Vagina (tissue), 2 donors: ENCODE measurements at regions not wholly inside any gene's neighbourhood (a gene's known extent, or its start where the extent isn't known, plus 50 kb on each side); places are given as distances from the start of the nearest gene placed in this dataset.

Source experiments
- POLR2A ChIP-seq, 2 donors: fragments of 450-650 bp; IDR thresholded peaks; one replicate each; pipeline ENCODE4 v1.6.1; 2017; ENCODE audit warnings: antibody characterized with exemption in 2 of 2, mild to moderate bottlenecking in 2 of 2, moderate library complexity in 2 of 2
- POLR2AphosphoS5 ChIP-seq, 2 donors: sonication (generic); formaldehyde crosslinking; IDR thresholded peaks; one replicate each; pipeline ENCODE4 v1.9.0; 2017; ENCODE audit warnings: antibody characterized with exemption in 2 of 2, mild to moderate bottlenecking in 2 of 2, low read depth in 1 of 2; ENCODE audit not compliant: insufficient read depth in 1 of 2
- TF ChIP-seq, protein P1 (sequence below), 3 experiments: fragments of 450-650 bp in 2 of 3; fragments of 200-600 bp in 1 of 3; sonication (generic) in 1 of 3; IDR thresholded peaks; one replicate each; pipeline ENCODE4 v1.5.1; 2017 to 2019; ENCODE audit warnings: antibody characterized with exemption in 3 of 3, mild to moderate bottlenecking in 2 of 3, moderate library complexity in 2 of 3

DNA sequence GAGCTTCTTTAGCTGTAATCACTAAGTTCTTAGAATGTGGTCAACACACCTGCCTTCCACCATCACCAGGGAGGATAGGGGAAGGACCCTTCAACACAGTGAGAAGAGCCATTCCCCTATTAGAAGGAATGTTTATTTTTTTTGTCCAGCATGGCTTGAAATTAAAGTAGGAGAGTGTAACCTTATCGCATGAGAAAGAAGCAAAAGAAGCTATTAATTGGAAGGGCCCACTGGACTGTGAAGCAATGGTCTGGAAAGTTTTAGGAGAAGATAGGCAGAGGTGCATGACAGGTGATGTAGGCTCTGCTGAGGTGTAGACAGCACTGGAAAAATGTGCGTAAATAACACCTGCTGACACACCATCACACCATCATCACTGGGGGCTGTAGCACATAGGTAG lies 1526.0 kb downstream of the MAT2B start:
- TF ChIP-seq, protein P1, sequence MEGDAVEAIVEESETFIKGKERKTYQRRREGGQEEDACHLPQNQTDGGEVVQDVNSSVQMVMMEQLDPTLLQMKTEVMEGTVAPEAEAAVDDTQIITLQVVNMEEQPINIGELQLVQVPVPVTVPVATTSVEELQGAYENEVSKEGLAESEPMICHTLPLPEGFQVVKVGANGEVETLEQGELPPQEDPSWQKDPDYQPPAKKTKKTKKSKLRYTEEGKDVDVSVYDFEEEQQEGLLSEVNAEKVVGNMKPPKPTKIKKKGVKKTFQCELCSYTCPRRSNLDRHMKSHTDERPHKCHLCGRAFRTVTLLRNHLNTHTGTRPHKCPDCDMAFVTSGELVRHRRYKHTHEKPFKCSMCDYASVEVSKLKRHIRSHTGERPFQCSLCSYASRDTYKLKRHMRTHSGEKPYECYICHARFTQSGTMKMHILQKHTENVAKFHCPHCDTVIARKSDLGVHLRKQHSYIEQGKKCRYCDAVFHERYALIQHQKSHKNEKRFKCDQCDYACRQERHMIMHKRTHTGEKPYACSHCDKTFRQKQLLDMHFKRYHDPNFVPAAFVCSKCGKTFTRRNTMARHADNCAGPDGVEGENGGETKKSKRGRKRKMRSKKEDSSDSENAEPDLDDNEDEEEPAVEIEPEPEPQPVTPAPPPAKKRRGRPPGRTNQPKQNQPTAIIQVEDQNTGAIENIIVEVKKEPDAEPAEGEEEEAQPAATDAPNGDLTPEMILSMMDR (IDR thresholded peaks at IDR 0.05), result no peak
- TF ChIP-seq POLR2AphosphoS5 (IDR thresholded peaks at IDR 0.05; ENCODE audit: insufficient read depth in 1 of 2, low read depth in 1 of 2), result no peak
- no peak for TF ChIP-seq POLR2A (IDR thresholded peaks at IDR 0.05)
